RWPE2 (cell line): ENCODE measurements at regions not wholly inside any gene's neighbourhood (a gene's known extent, or its start where the extent isn't known, plus 50 kb on each side); places are given as distances from the start of the nearest gene placed in this dataset.
"Not testable (repeated sequence)": the region's sequence is repeated elsewhere in the genome, so short reads cannot be mapped to it uniquely, and the experiment has no call there.

Experiments used
- ATAC-seq: fragments of 200-7000 bp; cut with Tn5 transposase; 3 replicates; pipeline ENCODE4 v1.9.1; 2021; ENCODE audit warnings: low read depth
- DNase-seq: peaks from one replicate; pipeline ENCODE4 v3.0.0-alpha.2; 2020; ENCODE audit warnings: low spot score
- H3K27ac ChIP-seq: fragments of 450-650 bp; 2 replicates; pipeline ENCODE4 v1.5.1; 2017; ENCODE audit warnings: mild to moderate bottlenecking; ENCODE audit not compliant: poor library complexity, severe bottlenecking
- H3K27me3 ChIP-seq: fragments of 250-450 bp; sonication (Bioruptor Pico); 2 replicates; pipeline ENCODE4 v1.5.1; 2021; ENCODE audit warnings: mild to moderate bottlenecking, moderate library complexity; ENCODE audit not compliant: insufficient read depth, poor library complexity, severe bottlenecking
- H3K36me3 ChIP-seq: fragments of 250-450 bp; sonication (Bioruptor Pico); 2 replicates; pipeline ENCODE4 v1.5.1; 2020; ENCODE audit warnings: low read depth, mild to moderate bottlenecking, moderate library complexity
- H3K4me1 ChIP-seq: fragments of 250-450 bp; sonication (Bioruptor Pico); 2 replicates; pipeline ENCODE4 v1.5.1; 2021; ENCODE audit warnings: mild to moderate bottlenecking, moderate library complexity; ENCODE audit not compliant: insufficient read depth, poor library complexity, severe bottlenecking
- H3K4me3 ChIP-seq: fragments of 250-450 bp; sonication (Bioruptor Pico); 2 replicates; pipeline ENCODE4 v1.5.1; 2021; ENCODE audit warnings: mild to moderate bottlenecking, moderate library complexity; ENCODE audit not compliant: severe bottlenecking
- H3K9me3 ChIP-seq: fragments of 250-450 bp; sonication (Bioruptor Pico); 2 replicates; pipeline ENCODE4 v1.5.1; 2021; ENCODE audit warnings: mild to moderate bottlenecking, moderate library complexity; ENCODE audit not compliant: severe bottlenecking

- H3K9me3 ChIP-seq, H3K36me3 ChIP-seq, H3K27ac ChIP-seq, H3K4me1 ChIP-seq, H3K4me3 ChIP-seq, H3K27me3 ChIP-seq: not testable (repeated sequence)
- ATAC-seq (peak; percentile 49), DNase-seq (peak; percentile 57)
Observed at GRCh38 chr2:87315183-87315902, 293.7 kb upstream of the PLGLB1 start.

- not testable (repeated sequence) for H3K4me1 ChIP-seq, H3K27me3 ChIP-seq, H3K36me3 ChIP-seq, H3K4me3 ChIP-seq, H3K9me3 ChIP-seq, ATAC-seq, H3K27ac ChIP-seq, DNase-seq
Observed at GRCh38 chr2:87317193-87317592, 295.5 kb upstream of the PLGLB1 start.

GRCh38 chr2:87318814-87319491, 297.3 kb upstream of the PLGLB1 start:
- H3K27ac ChIP-seq, result peak overlapping the region; percentile 67
- not testable (repeated sequence) for H3K4me3 ChIP-seq, DNase-seq, H3K27me3 ChIP-seq, H3K4me1 ChIP-seq, H3K36me3 ChIP-seq, H3K9me3 ChIP-seq
- peak; percentile 89 for ATAC-seq

GRCh38 chr2:87319705-87320104, 298.1 kb upstream of the PLGLB1 start:
- not testable (repeated sequence) for H3K27ac ChIP-seq, ATAC-seq, H3K27me3 ChIP-seq, H3K4me3 ChIP-seq, H3K9me3 ChIP-seq, H3K36me3 ChIP-seq, H3K4me1 ChIP-seq, DNase-seq

- H3K4me3 ChIP-seq, ATAC-seq, DNase-seq, H3K27ac ChIP-seq, H3K27me3 ChIP-seq, H3K36me3 ChIP-seq, H3K9me3 ChIP-seq: not testable (repeated sequence)
- peaks cover 14% of the 10 kb centered on the region for H3K4me1 ChIP-seq
Observed at GRCh38 chr2:87321201-87321600, 299.6 kb upstream of the PLGLB1 start.

- ATAC-seq, result peak; percentile 81
- H3K4me3 ChIP-seq, result not testable (repeated sequence)
Observed at GRCh38 chr2:87324335-87325041, 302.8 kb upstream of the PLGLB1 start.

GRCh38 chr2:87325042-87325910, 303.6 kb upstream of the PLGLB1 start:
- not testable (repeated sequence) for H3K27me3 ChIP-seq, H3K4me3 ChIP-seq, H3K9me3 ChIP-seq, DNase-seq, H3K36me3 ChIP-seq
- H3K27ac ChIP-seq, result peak overlapping the region; percentile 84
- peaks cover 10% of the 10 kb centered on the region for H3K4me1 ChIP-seq
- ATAC-seq, result peak; percentile 86

More at GRCh38 chr2:87324335-87325041, 302.8 kb upstream of the PLGLB1 start:
- H3K9me3 ChIP-seq, H3K36me3 ChIP-seq, H3K27me3 ChIP-seq, DNase-seq: not testable (repeated sequence)
- peak overlapping the region; percentile 84 for H3K27ac ChIP-seq
- peaks cover 10% of the 10 kb centered on the region for H3K4me1 ChIP-seq

- H3K4me3 ChIP-seq, DNase-seq, H3K27me3 ChIP-seq, H3K36me3 ChIP-seq, ATAC-seq, H3K9me3 ChIP-seq: not testable (repeated sequence)
- Histone ChIP-seq H3K4me1 (peaks cover 10% of the 10 kb centered on the region), H3K27ac (peak overlapping the region; percentile 84)
Observed at GRCh38 chr2:87325911-87326294, 304.3 kb upstream of the PLGLB1 start.

GRCh38 chr2:87326754-87327153, 305.1 kb upstream of the PLGLB1 start:
- H3K36me3 ChIP-seq, H3K4me3 ChIP-seq, H3K27me3 ChIP-seq, H3K27ac ChIP-seq, ATAC-seq, DNase-seq, H3K9me3 ChIP-seq: not testable (repeated sequence)
- H3K4me1 ChIP-seq, result peaks cover 10% of the 10 kb centered on the region

- H3K36me3 ChIP-seq, H3K9me3 ChIP-seq, ATAC-seq, DNase-seq, H3K4me3 ChIP-seq, H3K27me3 ChIP-seq, H3K27ac ChIP-seq: not testable (repeated sequence)
- peaks cover 10% of the 10 kb centered on the region for H3K4me1 ChIP-seq
Observed at GRCh38 chr2:87327648-87328371, 306.2 kb upstream of the PLGLB1 start.
